PFSK-1 (cell line): ENCODE measurements at regions not wholly inside any gene's neighbourhood (a gene's known extent, or its start where the extent isn't known, plus 50 kb on each side); places are given as distances from the start of the nearest gene placed in this dataset.

Source experiments
- FOXP2 ChIP-seq: optimal IDR thresholded peaks from 2 replicates; pipeline ENCODE3; 2011; ENCODE audit warnings: borderline replicate concordance, control low read depth, inconsistent platforms; ENCODE audit not compliant: insufficient read depth; ENCODE audit errors: extremely low read length, extremely low read depth
- POLR2AphosphoS5 ChIP-seq: IDR thresholded peaks from 2 replicates; pipeline ENCODE4 v1.6.1; 2012; ENCODE audit warnings: low read depth, mild to moderate bottlenecking, control low read depth, low read length, moderate library complexity
- REST ChIP-seq, 2 experiments: IDR thresholded peaks; 2 replicates each; pipeline versions ENCODE4 v1.6.1 to v1.8.0; 2011 to 2012; ENCODE audit warnings: low read depth in 2 of 2, low read length in 2 of 2, control low read depth in 1 of 2, inconsistent platforms in 1 of 2, mild to moderate bottlenecking in 1 of 2, moderate library complexity in 1 of 2; ENCODE audit not compliant: insufficient read depth in 1 of 2
- SIN3A ChIP-seq: IDR thresholded peaks from 2 replicates; pipeline ENCODE4 v1.6.1; 2012; ENCODE audit warnings: mild to moderate bottlenecking, low read length, moderate library complexity, borderline replicate concordance; ENCODE audit not compliant: insufficient read depth
- TAF1 ChIP-seq: IDR thresholded peaks from 2 replicates; pipeline ENCODE4 v1.6.1; 2012; ENCODE audit warnings: low read length, control low read depth, borderline replicate concordance; ENCODE audit not compliant: insufficient read depth

GRCh38 chr2:237026981-237027711 is 58.5 kb upstream of the COPS8 start:
- TF ChIP-seq REST (IDR thresholded peaks at IDR 0.05; ENCODE audit: insufficient read depth in 1 of 2, low read depth in 2 of 2, low read length in 2 of 2) (no peak), FOXP2 (no peak), POLR2AphosphoS5 (no peak), SIN3A (no peak), TAF1 (no peak)

DNA sequence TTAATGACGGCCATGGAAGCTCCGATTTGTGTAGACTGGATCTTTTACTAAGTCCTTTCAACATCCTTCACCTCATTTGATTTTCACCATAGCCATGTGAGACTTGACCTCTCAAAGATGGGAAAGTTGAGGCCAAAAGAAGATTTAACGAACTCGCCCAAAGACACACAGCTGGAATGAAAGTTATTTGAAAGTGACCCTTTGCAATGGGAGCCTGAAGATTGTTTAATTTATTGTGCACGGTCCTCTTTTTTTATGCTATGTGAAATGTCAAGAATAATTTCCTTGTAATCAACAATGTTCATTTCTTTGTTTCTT is 58.0 kb upstream of the COPS8 start:
- TF ChIP-seq FOXP2: no peak
- no peak for TF ChIP-seq SIN3A
- no peak for TF ChIP-seq REST (IDR thresholded peaks at IDR 0.05; ENCODE audit: insufficient read depth in 1 of 2, low read depth in 2 of 2, low read length in 2 of 2)
- TF ChIP-seq TAF1: no peak
- TF ChIP-seq POLR2AphosphoS5: no peak

- TF ChIP-seq REST (IDR thresholded peaks at IDR 0.05; ENCODE audit: insufficient read depth in 1 of 2, low read depth in 2 of 2, low read length in 2 of 2) (no peak), POLR2AphosphoS5 (no peak), FOXP2 (no peak), SIN3A (no peak), TAF1 (no peak)
Observed at GRCh38 chr2:237030382-237030781, 55.3 kb upstream of the COPS8 start.

DNA sequence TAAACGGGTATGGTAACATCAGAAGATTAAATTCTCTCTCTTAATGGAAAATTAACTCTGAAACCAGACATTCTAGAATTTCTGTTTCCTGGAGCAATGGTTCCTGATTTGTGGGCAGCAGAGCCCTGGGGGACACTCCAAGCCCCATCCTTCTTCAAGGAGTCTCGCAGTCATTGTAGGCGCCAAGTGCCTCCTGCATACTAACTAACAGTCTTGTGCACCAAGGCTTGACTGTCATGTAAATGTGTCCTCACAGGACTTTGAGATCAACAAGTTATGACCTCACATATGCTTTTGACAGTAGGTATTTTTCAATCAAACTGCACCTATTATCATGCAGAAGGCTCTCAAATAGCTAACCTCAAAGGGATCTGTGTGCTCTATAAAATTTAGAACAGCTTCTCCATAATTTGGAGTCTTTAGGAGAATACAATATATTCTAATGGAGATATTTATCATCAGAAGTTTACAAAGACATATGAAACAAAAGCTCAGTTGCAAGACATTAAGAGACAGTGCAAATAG is 52.1 kb upstream of the COPS8 start:
- TF ChIP-seq POLR2AphosphoS5 (no peak), REST (IDR thresholded peaks at IDR 0.05; ENCODE audit: insufficient read depth in 1 of 2, low read depth in 2 of 2, low read length in 2 of 2) (no peak), FOXP2 (no peak), SIN3A (no peak), TAF1 (no peak)
